ENCODE measurements at regions not wholly inside any gene's neighbourhood (a gene's known extent, or its start where the extent isn't known, plus 50 kb on each side); places are given as distances from the start of the nearest gene placed in this dataset.

GRCh38 chr2:78175645-78176044, 653.5 kb upstream of the LRRTM4 start:
- H3K9me3 ChIP-seq (ENCODE audit: control insufficient read depth in 4 of 4, low read length in 3 of 4), result no peaks in the 10 kb centered on the region
- TF ChIP-seq EGR1 (IDR thresholded peaks at IDR 0.05; ENCODE audit: low read depth in 2 of 2), result no peak
- no peak for DNase-seq (ENCODE audit: low spot score)
- no peak overlapping the region for H3K27ac ChIP-seq (ENCODE audit: low read depth in 1 of 2, low read length in 2 of 2)
- no peaks in the 10 kb centered on the region for H3K27me3 ChIP-seq (ENCODE audit: control insufficient read depth in 4 of 4, insufficient read depth in 4 of 4, low read length in 3 of 4)
- 26% methylated on average over 2 of the region's 2 CpGs for WGBS
- H3K36me3 ChIP-seq (ENCODE audit: control insufficient read depth in 4 of 4, insufficient read depth in 3 of 4, low read depth in 1 of 4, low read length in 3 of 4), result no peaks in the 10 kb centered on the region
- H3K9ac ChIP-seq (ENCODE audit: low read depth in 1 of 2, low read length in 2 of 2), result no peak overlapping the region
- H3K4me1 ChIP-seq (ENCODE audit: control insufficient read depth in 4 of 4, insufficient read depth in 4 of 4, low read length in 3 of 4), result no peaks in the 10 kb centered on the region
- H3K4me3 ChIP-seq (ENCODE audit: low read depth in 1 of 3, low read length in 3 of 3), result no peak overlapping the region

- H3K27me3 ChIP-seq (ENCODE audit: control insufficient read depth in 4 of 4, insufficient read depth in 4 of 4, low read length in 3 of 4), result no peaks in the 10 kb centered on the region
- TF ChIP-seq, protein P1, sequence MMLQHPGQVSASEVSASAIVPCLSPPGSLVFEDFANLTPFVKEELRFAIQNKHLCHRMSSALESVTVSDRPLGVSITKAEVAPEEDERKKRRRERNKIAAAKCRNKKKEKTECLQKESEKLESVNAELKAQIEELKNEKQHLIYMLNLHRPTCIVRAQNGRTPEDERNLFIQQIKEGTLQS (IDR thresholded peaks at IDR 0.05), result no peak
- no peak for TF ChIP-seq SP1 (IDR thresholded peaks at IDR 0.05)
- no peak for TF ChIP-seq REST (IDR thresholded peaks at IDR 0.05)
- TF ChIP-seq TAF1 (conservative IDR thresholded peaks at IDR 0.05), result no peak
- no peak for TF ChIP-seq HNF4A (conservative IDR thresholded peaks at IDR 0.05)
- TF ChIP-seq ZBTB33 (IDR thresholded peaks at IDR 0.05), result no peak
- no peak for TF ChIP-seq HNF4G (IDR thresholded peaks at IDR 0.05)
- no peak for TF ChIP-seq RAD21 (IDR thresholded peaks at IDR 0.05)
- TF ChIP-seq MAX (IDR thresholded peaks at IDR 0.05), result no peak
- no peak for TF ChIP-seq NR2F2 (IDR thresholded peaks at IDR 0.05)
- TF ChIP-seq FOXA2 (IDR thresholded peaks at IDR 0.05), result no peak
- TF ChIP-seq FOXA1 (IDR thresholded peaks at IDR 0.05), result no peak
- TF ChIP-seq YY1 (IDR thresholded peaks at IDR 0.05), result no peak
- no peak for TF ChIP-seq RXRA (IDR thresholded peaks at IDR 0.05)
- no peaks in the 10 kb centered on the region for H3K4me1 ChIP-seq (ENCODE audit: control insufficient read depth in 4 of 4, insufficient read depth in 4 of 4, low read length in 3 of 4)
- no peaks in the 10 kb centered on the region for H3K9me3 ChIP-seq (ENCODE audit: control insufficient read depth in 4 of 4, low read length in 3 of 4)
- WGBS, result 72% methylated on average over 2 of the region's 2 CpGs
- no peak for DNase-seq (ENCODE audit: low spot score)
- no peaks in the 10 kb centered on the region for H3K36me3 ChIP-seq (ENCODE audit: control insufficient read depth in 4 of 4, insufficient read depth in 3 of 4, low read depth in 1 of 4, low read length in 3 of 4)
- H3K9ac ChIP-seq (ENCODE audit: low read depth in 1 of 2, low read length in 2 of 2), result no peak overlapping the region
- no peak overlapping the region for H3K4me3 ChIP-seq (ENCODE audit: low read depth in 1 of 3, low read length in 3 of 3)
- no peak overlapping the region for H3K27ac ChIP-seq (ENCODE audit: low read depth in 1 of 2, low read length in 2 of 2)
Observed at GRCh38 chr2:78201064-78201575, 678.9 kb upstream of the LRRTM4 start.
